GM19238 (cell line): ENCODE measurements at regions not wholly inside any gene's neighbourhood (a gene's known extent, or its start where the extent isn't known, plus 50 kb on each side); places are given as distances from the start of the nearest gene placed in this dataset.
"Not testable (repeated sequence)": the region's sequence is repeated elsewhere in the genome, so short reads cannot be mapped to it uniquely, and the experiment has no call there.

Experiments used
- DNase-seq: peaks from one replicate; pipeline ENCODE4 v3.0.0; 2011; ENCODE audit warnings: low spot score; ENCODE audit not compliant: insufficient read length

- DNase-seq, result no peak
Measured at GRCh38 chr2:61677306-61677705, 139.2 kb upstream of the XPO1 start.

- no peak for DNase-seq
Measured at GRCh38 chr2:61675204-61675603, 137.0 kb upstream of the XPO1 start.

- no peak for DNase-seq
Measured at GRCh38 chr2:61671561-61672315, 133.6 kb upstream of the XPO1 start.

GRCh38 chr2:61670591-61671501, 132.7 kb upstream of the XPO1 start:
- no peak for DNase-seq

GRCh38 chr2:61664190-61664589, 126.0 kb upstream of the XPO1 start:
- DNase-seq, result no peak

GRCh38 chr2:61662990-61663389, 124.8 kb upstream of the XPO1 start:
- no peak for DNase-seq

GRCh38 chr2:61660511-61661388, 122.6 kb upstream of the XPO1 start:
- no peak for DNase-seq

- DNase-seq, result no peak
Measured at GRCh38 chr2:61658841-61659780, 121.0 kb upstream of the XPO1 start.

- DNase-seq, result not testable (repeated sequence)
Measured at GRCh38 chr2:61649946-61650345, 111.8 kb upstream of the XPO1 start.

GRCh38 chr2:61649021-61649420, 110.9 kb upstream of the XPO1 start:
- no peak for DNase-seq

GRCh38 chr2:61647044-61647443, 108.9 kb upstream of the XPO1 start:
- no peak for DNase-seq

GRCh38 chr2:61645911-61646310, 107.8 kb upstream of the XPO1 start:
- DNase-seq, result no peak

- not testable (repeated sequence) for DNase-seq
Measured at GRCh38 chr2:61643153-61643552, 105.0 kb upstream of the XPO1 start.

- DNase-seq, result no peak
Measured at GRCh38 chr2:61640406-61640805, 102.2 kb upstream of the XPO1 start.

GRCh38 chr2:61639721-61640120, 101.6 kb upstream of the XPO1 start:
- DNase-seq, result no peak

GRCh38 chr2:61636686-61637085, 98.5 kb upstream of the XPO1 start:
- DNase-seq, result no peak

GRCh38 chr2:61634512-61634911, 96.4 kb upstream of the XPO1 start:
- no peak for DNase-seq

- DNase-seq, result no peak
Measured at GRCh38 chr2:61633250-61633649, 95.1 kb upstream of the XPO1 start.

- DNase-seq, result no peak
Measured at GRCh38 chr2:61632276-61633169, 94.4 kb upstream of the XPO1 start.
